Glutamatergic neuron (in vitro differentiated cells): ENCODE measurements at regions not wholly inside any gene's neighbourhood (a gene's known extent, or its start where the extent isn't known, plus 50 kb on each side); places are given as distances from the start of the nearest gene placed in this dataset.

ENCODE experiments used
- DNase-seq: peaks from one replicate; pipeline ENCODE4 v3.0.0; 2022
- H3K27ac Mint-ChIP-seq: one replicate; pipeline ENCODE4 v1.8.0; 2020; ENCODE audit warnings: mild to moderate bottlenecking, mixed read lengths, inconsistent platforms; ENCODE audit not compliant: unreplicated experiment
- H3K27me3 Mint-ChIP-seq: one replicate; pipeline ENCODE4 v1.8.0; 2020; ENCODE audit warnings: mild to moderate bottlenecking, moderate library complexity, mixed read lengths, inconsistent platforms; ENCODE audit not compliant: unreplicated experiment
- H3K36me3 Mint-ChIP-seq: one replicate; pipeline ENCODE4 v1.8.0; 2020; ENCODE audit warnings: mild to moderate bottlenecking, mixed read lengths, inconsistent platforms; ENCODE audit not compliant: unreplicated experiment
- H3K4me1 Mint-ChIP-seq: one replicate; pipeline ENCODE4 v1.8.0; 2020; ENCODE audit warnings: mild to moderate bottlenecking, low read depth, mixed read lengths, inconsistent platforms; ENCODE audit not compliant: unreplicated experiment
- H3K4me3 Mint-ChIP-seq: one replicate; pipeline ENCODE4 v1.8.0; 2020; ENCODE audit warnings: mild to moderate bottlenecking, mixed read lengths, inconsistent platforms; ENCODE audit not compliant: unreplicated experiment
- H3K9me3 Mint-ChIP-seq: one replicate; pipeline ENCODE4 v1.8.0; 2020; ENCODE audit warnings: mild to moderate bottlenecking, moderate library complexity, mixed read lengths, inconsistent platforms; ENCODE audit not compliant: unreplicated experiment
- TF ChIP-seq, protein P1 (sequence below): fragments of 200-600 bp; sonication (generic); IDR thresholded peaks from one replicate; pipeline ENCODE4 v1.5.0; 2021; ENCODE audit not compliant: partially characterized antibody, unreplicated experiment

DNA sequence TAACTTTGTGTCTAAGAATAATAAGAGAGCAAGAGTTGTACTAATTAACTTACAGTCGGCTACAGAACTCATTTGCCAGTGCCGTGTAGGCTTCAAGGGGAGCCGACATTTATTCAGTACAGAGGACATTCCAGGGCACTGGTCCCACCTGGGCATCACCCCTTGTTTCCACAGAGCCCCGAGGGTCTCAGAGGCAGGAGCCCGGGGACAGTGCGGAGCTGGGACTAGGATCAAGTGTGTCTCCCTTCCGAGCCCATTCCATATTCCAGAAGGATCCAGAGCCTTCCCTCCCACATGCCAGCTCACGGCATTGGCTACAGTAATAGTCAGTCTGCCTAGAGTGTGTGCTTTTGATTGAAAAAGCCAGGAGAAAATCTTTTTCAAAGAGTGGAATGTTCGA is 71.5 kb upstream of the CTDP1 start:
- peak; percentile 7 for DNase-seq
- Mint-ChIP-seq H3K27ac (no peak overlapping the region), H3K27me3 (peaks cover 4% of the 10 kb centered on the region), H3K9me3 (peaks cover 2% of the 10 kb centered on the region), H3K4me1 (no peaks in the 10 kb centered on the region), H3K36me3 (no peaks in the 10 kb centered on the region), H3K4me3 (no peak overlapping the region)
- TF ChIP-seq, protein P1, sequence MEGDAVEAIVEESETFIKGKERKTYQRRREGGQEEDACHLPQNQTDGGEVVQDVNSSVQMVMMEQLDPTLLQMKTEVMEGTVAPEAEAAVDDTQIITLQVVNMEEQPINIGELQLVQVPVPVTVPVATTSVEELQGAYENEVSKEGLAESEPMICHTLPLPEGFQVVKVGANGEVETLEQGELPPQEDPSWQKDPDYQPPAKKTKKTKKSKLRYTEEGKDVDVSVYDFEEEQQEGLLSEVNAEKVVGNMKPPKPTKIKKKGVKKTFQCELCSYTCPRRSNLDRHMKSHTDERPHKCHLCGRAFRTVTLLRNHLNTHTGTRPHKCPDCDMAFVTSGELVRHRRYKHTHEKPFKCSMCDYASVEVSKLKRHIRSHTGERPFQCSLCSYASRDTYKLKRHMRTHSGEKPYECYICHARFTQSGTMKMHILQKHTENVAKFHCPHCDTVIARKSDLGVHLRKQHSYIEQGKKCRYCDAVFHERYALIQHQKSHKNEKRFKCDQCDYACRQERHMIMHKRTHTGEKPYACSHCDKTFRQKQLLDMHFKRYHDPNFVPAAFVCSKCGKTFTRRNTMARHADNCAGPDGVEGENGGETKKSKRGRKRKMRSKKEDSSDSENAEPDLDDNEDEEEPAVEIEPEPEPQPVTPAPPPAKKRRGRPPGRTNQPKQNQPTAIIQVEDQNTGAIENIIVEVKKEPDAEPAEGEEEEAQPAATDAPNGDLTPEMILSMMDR: no peak

DNA sequence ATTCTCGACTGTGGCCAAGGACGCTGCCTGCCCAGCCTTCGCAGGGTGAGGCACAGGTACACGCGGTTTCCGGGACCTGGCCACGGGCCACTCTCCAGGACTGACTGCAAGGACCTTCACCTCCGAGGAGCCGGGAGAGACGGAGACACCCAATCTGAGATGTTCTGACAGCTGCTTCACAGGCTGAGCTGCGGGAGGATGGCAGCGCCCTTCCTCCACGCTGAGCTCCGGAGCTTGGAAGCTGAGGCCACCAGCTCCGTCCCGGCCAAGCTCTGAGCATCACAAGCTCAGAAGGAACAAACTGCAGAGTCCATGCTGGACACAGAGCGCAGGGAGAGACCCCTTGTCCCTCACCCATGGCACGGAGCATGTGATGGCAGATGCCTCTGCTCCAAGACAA is 71.1 kb upstream of the CTDP1 start:
- Mint-ChIP-seq H3K4me1 (no peaks in the 10 kb centered on the region), H3K27ac (no peak overlapping the region), H3K36me3 (no peaks in the 10 kb centered on the region), H3K9me3 (peaks cover 2% of the 10 kb centered on the region), H3K27me3 (peaks cover 4% of the 10 kb centered on the region), H3K4me3 (no peak overlapping the region)
- DNase-seq: peak; percentile 5
- TF ChIP-seq, protein P1: no peak

DNA sequence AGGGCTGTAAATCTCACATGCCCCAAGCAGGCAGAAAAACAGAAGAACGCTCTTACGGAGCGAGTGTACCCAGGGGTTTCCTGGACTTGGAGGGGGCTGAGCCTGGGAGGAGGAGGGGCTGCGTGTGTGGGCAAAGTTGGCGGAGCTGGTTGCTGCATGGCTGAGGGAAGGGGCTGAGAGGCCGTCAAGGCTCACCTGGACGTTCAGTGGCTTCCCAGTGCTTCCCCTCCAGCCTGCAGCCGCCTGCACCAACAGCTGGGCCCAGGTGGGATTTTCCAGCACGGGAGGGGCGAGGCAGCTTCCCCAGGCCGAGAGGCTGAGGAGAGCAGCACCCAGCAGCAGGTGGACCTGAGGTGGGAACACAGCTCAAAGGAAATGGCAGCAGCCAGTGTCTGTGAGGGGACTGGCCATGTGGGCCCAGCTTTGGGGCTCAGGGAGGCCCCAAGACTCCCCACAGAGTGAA is 70.6 kb upstream of the CTDP1 start:
- Mint-ChIP-seq H3K4me1 (no peaks in the 10 kb centered on the region), H3K27me3 (peaks cover 4% of the 10 kb centered on the region), H3K27ac (no peak overlapping the region), H3K4me3 (no peak overlapping the region), H3K9me3 (peaks cover 4% of the 10 kb centered on the region), H3K36me3 (no peaks in the 10 kb centered on the region)
- TF ChIP-seq, protein P1: no peak
- peak; percentile 11 for DNase-seq

DNA sequence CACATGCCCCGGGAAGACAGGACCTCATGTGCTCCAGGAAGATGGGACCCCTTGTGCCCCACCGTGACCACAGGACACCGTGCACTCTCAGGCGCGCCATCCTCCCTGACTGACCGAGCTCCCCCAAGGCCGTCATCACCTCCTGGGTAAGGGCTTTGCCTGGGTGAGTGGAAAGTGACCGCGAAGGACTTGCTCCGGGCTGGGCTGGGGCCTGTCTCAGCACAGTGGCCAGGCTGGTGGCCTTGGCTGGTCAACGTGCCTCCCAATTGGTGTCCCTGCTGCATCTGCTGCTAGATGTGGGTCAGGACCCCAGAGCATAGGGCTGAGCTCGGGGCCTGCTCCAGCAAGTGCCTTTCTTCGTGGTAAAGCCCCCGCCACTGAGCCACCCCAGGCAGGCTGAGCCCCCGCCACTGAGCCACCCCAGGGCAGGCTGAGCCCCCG is 69.7 kb upstream of the CTDP1 start:
- Mint-ChIP-seq H3K27me3 (peaks cover 4% of the 10 kb centered on the region), H3K4me3 (no peak overlapping the region), H3K36me3 (no peaks in the 10 kb centered on the region), H3K4me1 (no peaks in the 10 kb centered on the region), H3K9me3 (peaks cover 4% of the 10 kb centered on the region), H3K27ac (no peak overlapping the region)
- TF ChIP-seq, protein P1: no peak
- no peak for DNase-seq

DNA sequence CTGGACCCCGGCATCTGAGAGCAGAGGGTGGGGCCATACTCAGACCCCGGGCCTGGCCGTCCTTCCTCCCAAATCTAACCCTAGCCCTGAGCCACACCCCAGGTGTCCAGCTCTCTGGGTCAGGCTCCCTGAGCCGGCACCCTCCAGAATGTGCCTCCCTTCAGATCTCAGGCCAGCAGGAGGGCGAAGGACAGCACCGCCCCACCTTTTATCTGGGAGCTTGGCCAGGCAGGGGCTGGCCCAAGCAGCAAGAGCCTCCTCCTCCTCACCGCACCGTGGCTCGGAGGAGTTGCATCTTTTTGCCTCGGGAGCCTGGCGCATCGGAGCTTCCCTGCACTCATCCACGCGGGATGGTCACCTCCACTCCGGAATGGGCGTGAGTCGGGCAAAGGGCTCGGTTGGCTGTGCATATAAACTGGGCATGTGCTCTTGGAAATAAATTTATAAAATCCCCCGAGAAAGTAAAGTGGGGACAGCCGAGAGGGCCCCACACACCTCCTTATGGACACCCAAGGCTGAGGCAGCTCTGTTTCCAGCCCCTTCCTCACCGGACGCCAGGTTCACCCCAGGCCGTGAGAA is 69.1 kb upstream of the CTDP1 start:
- Mint-ChIP-seq H3K4me1 (no peaks in the 10 kb centered on the region), H3K27me3 (peaks cover 4% of the 10 kb centered on the region), H3K27ac (no peak overlapping the region), H3K4me3 (no peak overlapping the region), H3K9me3 (peaks cover 4% of the 10 kb centered on the region), H3K36me3 (no peaks in the 10 kb centered on the region)
- peak; percentile 10 for DNase-seq
- TF ChIP-seq, protein P1: no peak
